Caco-2 (cell line): ENCODE measurements at regions not wholly inside any gene's neighbourhood (a gene's known extent, or its start where the extent isn't known, plus 50 kb on each side); places are given as distances from the start of the nearest gene placed in this dataset.

Experiments used
- BruUV-seq: library from RNA; stranded (reverse); fragments of 400-500 nt; replicated peaks from 2 replicates; lab custom pipeline; 2021; lab: Mats Ljungman, UMichigan
- CTCF ChIA-PET: fragments of 300-600 bp; sonication (Branson Sonifier 250); formaldehyde crosslinking; loops from one replicate; lab custom pipeline; 2022; ENCODE audit warnings: antibody characterized with exemption; lab: Charles Lee
- POLR2A ChIA-PET: fragments of 300-600 bp; sonication (Branson Sonifier 250); formaldehyde crosslinking; loops from one replicate; lab custom pipeline; 2022; ENCODE audit warnings: antibody characterized with exemption; lab: Charles Lee
- DNase-seq, 2 experiments: peaks; one replicate each; pipeline versions ENCODE4 v3.0.0 to v3.0.0-alpha.2; 2020 to 2022
- H3K27me3 ChIP-seq: replicated peaks from 2 replicates; pipeline ENCODE4 v1.6.0; 2011; ENCODE audit warnings: low read length; ENCODE audit not compliant: control insufficient read depth, insufficient read depth
- H3K36me3 ChIP-seq: 2 replicates; pipeline ENCODE4 v1.5.1; 2011; ENCODE audit warnings: low read length; ENCODE audit not compliant: control insufficient read depth, insufficient read depth
- H3K4me1 ChIP-seq: fragments of 250-450 bp; sonication (Bioruptor Pico); 2 replicates; pipeline ENCODE4 v1.5.1; 2020; ENCODE audit warnings: mild to moderate bottlenecking
- H3K4me3 ChIP-seq: 2 replicates; pipeline ENCODE4 v1.5.1; 2011; ENCODE audit warnings: low read depth, mild to moderate bottlenecking, control low read depth, low read length
- H3K9me3 ChIP-seq: fragments of 250-450 bp; sonication (Bioruptor Pico); 2 replicates; pipeline ENCODE4 v1.5.1; 2020; ENCODE audit warnings: mild to moderate bottlenecking, moderate library complexity
- H3K27ac Mint-ChIP-seq: one replicate; pipeline ENCODE4 v1.8.0; 2022; ENCODE audit warnings: mixed read lengths; ENCODE audit not compliant: unreplicated experiment
- H3K27me3 Mint-ChIP-seq: one replicate; pipeline ENCODE4 v1.8.0; 2022; ENCODE audit warnings: mixed read lengths; ENCODE audit not compliant: insufficient read depth, unreplicated experiment
- H3K36me3 Mint-ChIP-seq: one replicate; pipeline ENCODE4 v1.8.0; 2022; ENCODE audit warnings: mild to moderate bottlenecking, mixed read lengths; ENCODE audit not compliant: insufficient read depth, unreplicated experiment
- H3K4me1 Mint-ChIP-seq: one replicate; pipeline ENCODE4 v1.8.0; 2022; ENCODE audit warnings: low read depth, mixed read lengths; ENCODE audit not compliant: unreplicated experiment
- H3K4me3 Mint-ChIP-seq: one replicate; pipeline ENCODE4 v1.8.0; 2022; ENCODE audit warnings: mild to moderate bottlenecking, moderate library complexity, mixed read lengths; ENCODE audit not compliant: unreplicated experiment
- H3K9me3 Mint-ChIP-seq: one replicate; pipeline ENCODE4 v1.8.0; 2022; ENCODE audit warnings: mixed read lengths; ENCODE audit not compliant: unreplicated experiment
- CTCF ChIP-seq, 2 experiments: fragments of 200-600 bp in 1 of 2; IDR thresholded peaks; 1 replicate in 1 of 2; 2 replicates in 1 of 2; pipeline versions ENCODE4 v1.5.1 to v1.8.0; 2011 to 2022; ENCODE audit warnings: antibody characterized with exemption in 1 of 2, control low read depth in 1 of 2, inconsistent platforms in 1 of 2, low read depth in 1 of 2, low read length in 1 of 2, mild to moderate bottlenecking in 1 of 2, moderate library complexity in 1 of 2; ENCODE audit not compliant: insufficient read depth in 1 of 2, severe bottlenecking in 1 of 2, unreplicated experiment in 1 of 2
- intact Hi-C: fragments of 100-400 bp; cut with micrococcal nuclease; formaldehyde crosslinking; loops from one replicate; pipeline ENCODE4 v1.10.0; 2022; ENCODE audit not compliant: unreplicated experiment

GRCh38 chr16:5903832-5904231, 806.2 kb upstream of the EEF2KMT start:
- Histone ChIP-seq H3K36me3 (no peaks in the 10 kb centered on the region), H3K4me3 (no peak overlapping the region), H3K27me3 (no peaks in the 10 kb centered on the region), H3K9me3 (no peaks in the 10 kb centered on the region), H3K4me1 (no peaks in the 10 kb centered on the region)
- H3K4me3 Mint-ChIP-seq: no peak overlapping the region
- BruUV-seq: no TSS peak
- H3K9me3 Mint-ChIP-seq: no peaks in the 10 kb centered on the region
- H3K27ac Mint-ChIP-seq: no peak overlapping the region
- POLR2A ChIA-PET: no interaction called here
- peaks cover 7% of the 10 kb centered on the region for H3K27me3 Mint-ChIP-seq
- intact Hi-C loops: no loop called here
- DNase-seq: no peak
- peaks cover 8% of the 10 kb centered on the region for H3K36me3 Mint-ChIP-seq
- TF ChIP-seq CTCF (IDR thresholded peaks at IDR 0.05; ENCODE audit: insufficient read depth in 1 of 2, low read depth in 1 of 2, low read length in 1 of 2, severe bottlenecking in 1 of 2, unreplicated experiment in 1 of 2): no peak
- CTCF ChIA-PET: no interaction called here
- H3K4me1 Mint-ChIP-seq: no peaks in the 10 kb centered on the region

GRCh38 chr16:5903153-5903552, 805.6 kb upstream of the EEF2KMT start:
- Histone ChIP-seq H3K4me3 (no peak overlapping the region), H3K27me3 (no peaks in the 10 kb centered on the region), H3K9me3 (no peaks in the 10 kb centered on the region), H3K4me1 (no peaks in the 10 kb centered on the region), H3K36me3 (no peaks in the 10 kb centered on the region)
- Mint-ChIP-seq H3K27me3 (peaks cover 7% of the 10 kb centered on the region), H3K4me1 (no peaks in the 10 kb centered on the region), H3K27ac (no peak overlapping the region), H3K4me3 (no peak overlapping the region), H3K36me3 (peaks cover 8% of the 10 kb centered on the region), H3K9me3 (no peaks in the 10 kb centered on the region)
- ChIA-PET CTCF (no interaction called here), POLR2A (no interaction called here)
- intact Hi-C loops: no loop called here
- no TSS peak for BruUV-seq
- no peak for DNase-seq
- TF ChIP-seq CTCF (IDR thresholded peaks at IDR 0.05; ENCODE audit: insufficient read depth in 1 of 2, low read depth in 1 of 2, low read length in 1 of 2, severe bottlenecking in 1 of 2, unreplicated experiment in 1 of 2): no peak

GRCh38 chr16:5900046-5900445, 802.5 kb upstream of the EEF2KMT start:
- peaks cover 8% of the 10 kb centered on the region for H3K36me3 Mint-ChIP-seq
- no peaks in the 10 kb centered on the region for H3K9me3 ChIP-seq
- peaks cover 7% of the 10 kb centered on the region for H3K27me3 Mint-ChIP-seq
- H3K36me3 ChIP-seq: no peaks in the 10 kb centered on the region
- no peak overlapping the region for H3K4me3 Mint-ChIP-seq
- H3K4me1 ChIP-seq: no peaks in the 10 kb centered on the region
- intact Hi-C loops: no loop called here
- H3K4me1 Mint-ChIP-seq: no peaks in the 10 kb centered on the region
- POLR2A ChIA-PET: no interaction called here
- no TSS peak for BruUV-seq
- H3K4me3 ChIP-seq: no peak overlapping the region
- CTCF ChIA-PET: no interaction called here
- H3K27ac Mint-ChIP-seq: no peak overlapping the region
- DNase-seq: no peak
- H3K9me3 Mint-ChIP-seq: no peaks in the 10 kb centered on the region
- no peak for TF ChIP-seq CTCF (IDR thresholded peaks at IDR 0.05; ENCODE audit: insufficient read depth in 1 of 2, low read depth in 1 of 2, low read length in 1 of 2, severe bottlenecking in 1 of 2, unreplicated experiment in 1 of 2)
- H3K27me3 ChIP-seq: no peaks in the 10 kb centered on the region
